Upper lobe of left lung (tissue), 4 donors: ENCODE measurements at regions not wholly inside any gene's neighbourhood (a gene's known extent, or its start where the extent isn't known, plus 50 kb on each side); places are given as distances from the start of the nearest gene placed in this dataset.

Experiments used
- CTCF ChIP-seq, 6 experiments: fragments of 450-650 bp in 4 of 6; fragments of 200-600 bp in 2 of 6; sonication (generic) in 2 of 6; IDR thresholded peaks; one replicate each; pipeline ENCODE4 v1.5.1; 2016 to 2019; ENCODE audit warnings: antibody characterized with exemption in 6 of 6
- EP300 ChIP-seq, 4 donors: sonication (generic); formaldehyde crosslinking; IDR thresholded peaks; one replicate each; pipeline ENCODE4 v1.5.1; 2017; ENCODE audit warnings: antibody characterized with exemption in 4 of 4, control low read depth in 2 of 4
- POLR2AphosphoS5 ChIP-seq, 2 donors: sonication (generic); formaldehyde crosslinking; IDR thresholded peaks; one replicate each; pipeline ENCODE4 v1.5.1; 2017; ENCODE audit warnings: antibody characterized with exemption in 2 of 2

DNA sequence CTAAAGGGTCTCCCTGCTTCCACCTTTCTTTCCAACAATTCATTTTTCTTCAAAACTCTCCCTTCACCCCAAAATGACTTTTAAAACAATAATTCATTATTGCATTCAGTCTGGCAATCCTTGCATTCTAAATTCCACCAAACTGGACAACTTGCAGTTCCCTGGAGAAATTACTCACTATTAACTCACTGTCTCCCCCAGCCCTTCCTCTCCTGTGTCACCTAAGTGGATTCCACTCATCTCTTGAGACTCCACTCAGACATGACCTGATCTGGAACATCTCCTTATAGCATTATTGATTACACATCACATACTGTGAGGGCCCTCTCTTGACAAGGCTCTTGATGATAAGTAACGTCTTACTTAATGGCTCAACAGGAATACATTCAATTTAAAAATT lies 257.1 kb downstream of the BRINP2 start:
- TF ChIP-seq EP300 (IDR thresholded peaks at IDR 0.05) = no peak
- no peak for TF ChIP-seq POLR2AphosphoS5 (IDR thresholded peaks at IDR 0.05)
- TF ChIP-seq CTCF (IDR thresholded peaks at IDR 0.05) = no peak
